GM23248 (cell line): ENCODE measurements at regions not wholly inside any gene's neighbourhood (a gene's known extent, or its start where the extent isn't known, plus 50 kb on each side); places are given as distances from the start of the nearest gene placed in this dataset.
"Not testable (repeated sequence)": the region's sequence is repeated elsewhere in the genome, so short reads cannot be mapped to it uniquely, and the experiment has no call there.

Experiments
- DNase-seq: peaks from one replicate; pipeline ENCODE4 v3.0.0-alpha.2; 2015
- H2AFZ ChIP-seq: fragments of 200-600 bp; sonication (generic); 2 replicates; pipeline ENCODE4 v1.6.1; 2016; ENCODE audit warnings: antibody characterized with exemption
- H3F3A ChIP-seq: fragments of 200-600 bp; sonication (generic); 2 replicates; pipeline ENCODE4 v1.6.1; 2016; ENCODE audit warnings: mild to moderate bottlenecking, antibody characterized with exemption, mixed run types; ENCODE audit not compliant: insufficient read depth
- H3K27ac ChIP-seq: fragments of 200-600 bp; sonication (generic); 2 replicates; pipeline ENCODE4 v1.5.1; 2016; ENCODE audit warnings: mild to moderate bottlenecking
- H3K27me3 ChIP-seq: fragments of 200-600 bp; sonication (generic); replicated peaks from 2 replicates; pipeline ENCODE4 v1.6.1; 2016; ENCODE audit warnings: mild to moderate bottlenecking; ENCODE audit not compliant: insufficient read depth
- H3K36me3 ChIP-seq: fragments of 200-600 bp; sonication (generic); 2 replicates; pipeline ENCODE4 v1.6.1; 2016; ENCODE audit warnings: low read depth, mild to moderate bottlenecking
- H3K4me1 ChIP-seq: fragments of 200-600 bp; sonication (generic); 2 replicates; pipeline ENCODE4 v1.6.1; 2016; ENCODE audit warnings: mild to moderate bottlenecking; ENCODE audit not compliant: insufficient read depth
- H3K4me2 ChIP-seq: fragments of 200-600 bp; sonication (generic); one replicate; pipeline ENCODE4 v1.6.1; 2016; ENCODE audit warnings: mild to moderate bottlenecking; ENCODE audit not compliant: unreplicated experiment
- H3K4me3 ChIP-seq: fragments of 200-600 bp; sonication (generic); 2 replicates; pipeline ENCODE4 v1.5.1; 2016; ENCODE audit warnings: mild to moderate bottlenecking
- H3K79me2 ChIP-seq: fragments of 200-600 bp; sonication (generic); 2 replicates; pipeline ENCODE4 v1.6.1; 2016; ENCODE audit warnings: mild to moderate bottlenecking; ENCODE audit not compliant: insufficient read depth
- H3K9ac ChIP-seq: fragments of 200-600 bp; sonication (generic); 2 replicates; pipeline ENCODE4 v1.6.1; 2016; ENCODE audit warnings: mild to moderate bottlenecking
- H3K9me2 ChIP-seq: fragments of 200-600 bp; sonication (generic); 2 replicates; pipeline ENCODE4 v1.6.1; 2016; ENCODE audit warnings: mixed run types, mild to moderate bottlenecking, moderate library complexity; ENCODE audit not compliant: insufficient read depth
- H3K9me3 ChIP-seq: fragments of 200-600 bp; sonication (generic); one replicate; pipeline ENCODE4 v1.6.1; 2017; ENCODE audit warnings: low read depth
- H4K20me1 ChIP-seq: fragments of 200-600 bp; sonication (generic); 2 replicates; pipeline ENCODE4 v1.6.0; 2016; ENCODE audit not compliant: insufficient read depth
- WGBS, 2 experiments: methylation state at CpG; one replicate each; pipeline ENCODE4 v1.1.6; 2015 to 2017; ENCODE audit warnings: low lambda C conversion rate in 2 of 2, low coverage in 1 of 2; ENCODE audit errors: missing lambda C conversion rate in 2 of 2; 5-methylcytosine and 5-hydroxymethylcytosine counted together
- in situ Hi-C: fragments of 300-500 bp; cut with MboI; formaldehyde crosslinking; loops from 2 replicates; pipeline ENCODE4 v1.15.0; 2020

DNA sequence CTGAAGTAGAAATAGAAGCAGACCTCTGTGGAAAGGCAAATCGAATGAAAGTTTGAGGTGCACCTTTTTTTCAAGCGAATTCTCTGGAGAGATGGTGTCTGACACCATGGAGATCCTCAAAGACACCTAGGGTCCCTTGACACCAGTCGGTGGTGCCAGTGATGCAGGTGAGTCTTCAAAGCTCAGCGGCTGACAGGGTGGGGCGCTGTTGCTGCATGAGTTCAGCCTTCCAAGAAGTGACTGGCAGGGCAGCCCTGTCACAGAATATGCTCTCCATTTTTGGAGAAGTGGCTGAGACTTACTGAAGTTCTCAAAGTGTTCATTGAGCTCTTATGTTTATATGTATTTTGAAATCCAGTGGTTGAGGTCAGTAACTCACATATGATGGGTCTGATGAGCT is 575.9 kb downstream of the SPATA31A6 start:
- H3K36me3 ChIP-seq, in situ Hi-C loops: not testable (repeated sequence)
- 13 to 18% methylated on average over 5 of the region's 5 CpGs for WGBS, 2 experiments

GRCh38 chr9:42782201-42782600 is 598.7 kb downstream of the SPATA31A6 start:
- H3K27ac ChIP-seq, H3K9me2 ChIP-seq, H3K9me3 ChIP-seq, H3K79me2 ChIP-seq, H2AFZ ChIP-seq, H3K4me3 ChIP-seq, H3K27me3 ChIP-seq, H3K4me2 ChIP-seq, H3K4me1 ChIP-seq, H4K20me1 ChIP-seq, H3K9ac ChIP-seq, in situ Hi-C loops, H3K36me3 ChIP-seq, H3F3A ChIP-seq, DNase-seq: not testable (repeated sequence)
- 13 to 14% methylated on average over 4 of the region's 4 CpGs for WGBS, 2 experiments

More for the DNA sequence above, 575.9 kb downstream of the SPATA31A6 start:
- not testable (repeated sequence) for H3K79me2 ChIP-seq, H3K4me3 ChIP-seq, H3K9ac ChIP-seq, H3K4me2 ChIP-seq, H3K27me3 ChIP-seq, H3K27ac ChIP-seq, H3F3A ChIP-seq, H4K20me1 ChIP-seq, H3K9me2 ChIP-seq, H3K4me1 ChIP-seq, H2AFZ ChIP-seq, H3K9me3 ChIP-seq, DNase-seq

DNA sequence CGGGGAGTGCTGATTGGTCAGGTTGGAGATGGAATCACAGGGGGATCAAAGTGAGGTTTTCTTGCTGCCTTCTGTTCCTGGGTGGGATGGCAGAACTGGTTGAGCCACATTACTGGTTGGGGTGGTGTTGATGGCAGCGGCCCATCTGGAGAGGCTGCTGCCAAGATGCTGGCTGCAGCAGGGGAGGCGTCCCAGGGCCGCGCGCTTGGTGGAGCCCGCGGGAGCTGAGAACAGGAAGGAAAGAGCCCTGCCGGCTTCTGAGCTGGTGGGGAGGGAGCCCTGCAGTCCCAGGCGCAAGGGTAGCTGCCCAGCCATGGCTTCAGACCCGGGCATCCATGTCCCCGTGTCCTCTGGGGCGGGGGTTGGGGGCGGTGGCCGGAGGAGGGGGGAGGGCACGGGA is 609.3 kb downstream of the SPATA31A6 start:
- H3K4me2 ChIP-seq, DNase-seq, H3K9ac ChIP-seq, H2AFZ ChIP-seq, in situ Hi-C loops, H3K9me3 ChIP-seq, H3F3A ChIP-seq, H3K27me3 ChIP-seq, H4K20me1 ChIP-seq, H3K79me2 ChIP-seq, H3K4me1 ChIP-seq, H3K27ac ChIP-seq, H3K36me3 ChIP-seq, H3K4me3 ChIP-seq, H3K9me2 ChIP-seq: not testable (repeated sequence)
- 14 to 18% methylated on average over 13 to 16 of the region's 16 CpGs for WGBS, 2 experiments

- H3K27me3 ChIP-seq, in situ Hi-C loops, H3K4me1 ChIP-seq, H3K4me3 ChIP-seq, H3K9me3 ChIP-seq, H3K36me3 ChIP-seq, H4K20me1 ChIP-seq, H3K4me2 ChIP-seq, H3K9me2 ChIP-seq, H3K9ac ChIP-seq, H3F3A ChIP-seq, H2AFZ ChIP-seq, H3K27ac ChIP-seq, DNase-seq, H3K79me2 ChIP-seq: not testable (repeated sequence)
- 22 to 38% methylated on average over 1 of the region's 1 CpG for WGBS, 2 experiments
Measured at GRCh38 chr9:42798571-42798970, 615.1 kb downstream of the SPATA31A6 start.

GRCh38 chr9:42802716-42803115 is 619.3 kb downstream of the SPATA31A6 start:
- H2AFZ ChIP-seq, DNase-seq, H3K36me3 ChIP-seq, H3K79me2 ChIP-seq, H3F3A ChIP-seq, H3K9me2 ChIP-seq, H3K9me3 ChIP-seq, in situ Hi-C loops, H3K4me3 ChIP-seq, H3K4me2 ChIP-seq, H4K20me1 ChIP-seq, H3K27me3 ChIP-seq, H3K4me1 ChIP-seq, H3K27ac ChIP-seq, H3K9ac ChIP-seq: not testable (repeated sequence)
- 7 to 9% methylated on average over 4 of the region's 4 CpGs for WGBS, 2 experiments

DNA sequence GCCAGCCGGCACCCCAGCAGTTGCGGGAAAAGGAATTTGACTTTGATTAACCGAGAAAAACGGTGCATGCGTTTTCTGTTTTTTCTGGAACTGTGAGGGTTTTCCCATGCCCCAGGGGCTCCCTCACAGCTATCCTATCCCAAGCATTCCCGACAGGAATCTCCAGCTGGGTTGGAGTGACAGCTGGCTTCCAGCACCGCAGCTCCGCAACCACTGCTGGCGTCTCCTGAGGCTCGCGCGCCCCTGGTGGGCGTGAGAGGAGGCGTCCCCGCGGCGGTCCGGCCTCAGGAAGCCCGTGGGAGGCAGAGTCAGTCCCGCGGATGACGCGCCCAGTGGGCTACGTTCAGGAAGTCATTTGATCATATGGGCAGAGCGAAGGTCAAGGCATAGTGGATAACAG is 623.2 kb downstream of the SPATA31A6 start:
- H3K4me2 ChIP-seq, H3K9ac ChIP-seq, H3K9me3 ChIP-seq, H3K27ac ChIP-seq, H3K4me3 ChIP-seq, H3F3A ChIP-seq, H3K27me3 ChIP-seq, DNase-seq, H3K9me2 ChIP-seq, H3K36me3 ChIP-seq, H4K20me1 ChIP-seq, in situ Hi-C loops, H2AFZ ChIP-seq, H3K79me2 ChIP-seq, H3K4me1 ChIP-seq: not testable (repeated sequence)
- WGBS, 2 experiments, result 4 to 11% methylated on average over 15 to 17 of the region's 25 CpGs

DNA sequence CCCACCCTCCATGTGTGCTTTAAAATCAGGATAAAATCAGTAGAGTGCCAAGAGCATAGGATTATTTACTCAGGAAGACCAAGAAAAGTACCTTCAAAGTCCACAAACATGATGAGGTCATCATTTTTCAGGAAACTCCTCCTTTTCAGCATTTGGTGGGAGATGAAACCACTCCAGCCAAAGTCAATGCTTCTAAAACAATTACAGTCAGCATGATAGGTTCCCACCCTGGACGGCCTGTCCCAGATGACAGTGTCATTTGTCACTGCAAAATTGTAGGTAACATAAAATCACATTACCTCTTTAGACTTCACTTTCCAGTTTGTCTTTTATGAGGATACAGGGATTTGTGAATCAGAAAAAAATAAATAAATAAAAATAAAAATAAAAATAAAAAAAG is 638.0 kb downstream of the SPATA31A6 start:
- H3K4me3 ChIP-seq, H3K79me2 ChIP-seq, H3K9ac ChIP-seq, H2AFZ ChIP-seq, H3K9me2 ChIP-seq, H3F3A ChIP-seq, H3K4me1 ChIP-seq, DNase-seq, H3K4me2 ChIP-seq, H3K36me3 ChIP-seq, H3K27ac ChIP-seq, H3K9me3 ChIP-seq, in situ Hi-C loops, H4K20me1 ChIP-seq, H3K27me3 ChIP-seq: not testable (repeated sequence)
- WGBS, 2 experiments, result 7 to 14% methylated on average over 1 of the region's 1 CpG

DNA sequence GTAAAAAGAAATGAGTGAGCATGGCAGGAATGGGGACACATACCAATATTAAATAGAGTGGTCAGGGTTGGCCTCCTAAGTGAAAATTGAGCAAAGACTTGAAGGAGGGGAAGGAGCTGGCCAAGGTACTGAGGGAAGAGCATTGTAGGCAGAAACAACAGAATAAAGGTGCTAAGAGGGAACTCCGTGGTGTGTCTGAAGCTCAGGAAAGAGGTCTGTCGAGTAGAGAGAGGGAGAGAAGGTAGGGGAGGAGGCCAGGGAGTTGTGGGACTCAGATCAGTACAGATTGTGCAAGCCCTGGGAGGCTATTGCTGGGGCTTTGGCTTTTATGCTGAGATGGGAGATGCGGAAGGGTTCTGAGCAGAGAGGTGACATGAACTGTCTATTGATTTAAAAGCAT is 664.7 kb downstream of the SPATA31A6 start:
- WGBS, 2 experiments, result 20% methylated on average over 1 of the region's 3 CpGs; no CpG with 5 or more reads in 1 of the 2 experiments
- H3K9me3 ChIP-seq, H3K27me3 ChIP-seq, H2AFZ ChIP-seq, in situ Hi-C loops, H3K4me1 ChIP-seq, H4K20me1 ChIP-seq, H3F3A ChIP-seq, DNase-seq, H3K9me2 ChIP-seq, H3K4me2 ChIP-seq, H3K36me3 ChIP-seq, H3K4me3 ChIP-seq, H3K9ac ChIP-seq, H3K79me2 ChIP-seq, H3K27ac ChIP-seq: not testable (repeated sequence)
